MG63 (cell line): ENCODE measurements at regions not wholly inside any gene's neighbourhood (a gene's known extent, or its start where the extent isn't known, plus 50 kb on each side); places are given as distances from the start of the nearest gene placed in this dataset.
"Not testable (repeated sequence)": the region's sequence is repeated elsewhere in the genome, so short reads cannot be mapped to it uniquely, and the experiment has no call there.

ENCODE experiments used
- DNase-seq: peaks from one replicate; pipeline ENCODE4 v3.0.0-alpha.2; 2020
- H3K27me3 ChIP-seq: fragments of 250-450 bp; sonication (Bioruptor Pico); 2 replicates; pipeline ENCODE4 v1.5.1; 2020; ENCODE audit warnings: mild to moderate bottlenecking, moderate library complexity
- H3K36me3 ChIP-seq: fragments of 250-450 bp; sonication (Bioruptor Pico); 2 replicates; pipeline ENCODE4 v1.5.1; 2020; ENCODE audit warnings: mild to moderate bottlenecking, moderate library complexity
- H3K4me3 ChIP-seq: fragments of 250-450 bp; sonication (Bioruptor Pico); 2 replicates; pipeline ENCODE4 v1.5.1; 2020; ENCODE audit warnings: mild to moderate bottlenecking, moderate library complexity
- H3K9me3 ChIP-seq: fragments of 250-450 bp; sonication (Bioruptor Pico); 2 replicates; pipeline ENCODE4 v1.5.1; 2020; ENCODE audit warnings: mild to moderate bottlenecking, moderate library complexity

DNA sequence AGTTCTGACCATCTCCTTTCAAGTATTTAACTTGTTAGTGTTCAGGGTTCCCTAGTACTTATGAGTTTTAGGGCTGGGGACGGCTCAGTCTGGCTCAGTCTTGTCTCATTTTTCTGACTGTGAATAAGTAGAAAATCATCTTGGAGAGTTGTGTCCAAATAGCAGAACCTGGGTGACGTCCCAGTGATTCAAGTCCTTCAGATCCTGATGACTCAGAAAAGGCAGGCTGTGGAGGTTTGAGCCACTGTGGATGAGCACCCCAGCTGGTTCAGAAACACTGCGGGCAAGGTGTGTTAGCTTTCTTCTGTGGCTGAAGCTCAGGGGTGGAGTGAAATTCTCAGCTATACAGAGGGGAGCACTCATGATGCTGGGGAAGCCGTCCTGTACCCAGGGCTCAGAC lies 154.4 kb upstream of the NPY start:
- Histone ChIP-seq H3K27me3 (no peaks in the 10 kb centered on the region), H3K36me3 (no peaks in the 10 kb centered on the region), H3K9me3 (no peaks in the 10 kb centered on the region), H3K4me3 (no peak overlapping the region)
- peak; percentile 83 for DNase-seq

DNA sequence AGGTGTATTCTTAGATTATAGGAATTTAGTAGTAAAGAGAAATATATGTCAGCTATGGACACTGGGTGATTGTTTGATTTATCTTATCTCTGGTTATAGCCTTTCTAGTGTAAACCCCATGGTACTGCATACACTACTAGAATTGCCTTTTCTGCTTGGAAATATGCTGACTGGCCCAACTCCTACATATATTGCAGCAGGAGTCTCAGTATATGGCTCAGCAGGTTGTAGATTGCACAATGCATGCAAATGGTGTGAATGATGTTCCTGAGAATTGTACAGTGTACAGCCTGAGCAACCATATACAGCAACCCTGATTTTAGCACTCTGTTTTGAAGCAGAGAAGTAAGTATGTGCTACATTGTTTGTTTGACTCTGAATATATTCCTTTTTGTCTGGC lies 153.4 kb upstream of the NPY start:
- no peaks in the 10 kb centered on the region for H3K9me3 ChIP-seq
- DNase-seq = no peak
- no peak overlapping the region for H3K4me3 ChIP-seq
- no peaks in the 10 kb centered on the region for H3K27me3 ChIP-seq
- no peaks in the 10 kb centered on the region for H3K36me3 ChIP-seq

DNA sequence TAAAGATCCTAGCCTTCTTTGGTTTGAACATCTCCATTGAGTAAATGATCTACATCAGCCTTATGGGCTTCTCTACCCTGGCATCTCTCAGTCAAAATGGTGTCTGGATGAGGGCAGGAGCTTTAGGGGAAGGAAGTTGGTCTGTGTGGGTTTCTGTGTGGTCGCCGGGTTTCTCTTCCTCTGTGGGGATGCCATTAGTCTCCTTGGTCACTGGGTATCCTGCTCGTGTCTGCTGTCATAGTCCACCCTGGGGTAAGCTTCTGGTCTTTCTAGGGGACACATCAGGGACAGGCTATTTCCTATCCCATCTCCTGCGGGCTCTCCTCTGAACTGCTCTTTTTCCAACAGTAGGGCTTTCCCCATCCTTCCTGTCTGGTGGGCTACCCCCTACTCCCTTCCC lies 150.3 kb upstream of the NPY start:
- Histone ChIP-seq H3K4me3 (no peak overlapping the region), H3K27me3 (no peaks in the 10 kb centered on the region), H3K36me3 (no peaks in the 10 kb centered on the region), H3K9me3 (no peaks in the 10 kb centered on the region)
- DNase-seq = no peak

DNA sequence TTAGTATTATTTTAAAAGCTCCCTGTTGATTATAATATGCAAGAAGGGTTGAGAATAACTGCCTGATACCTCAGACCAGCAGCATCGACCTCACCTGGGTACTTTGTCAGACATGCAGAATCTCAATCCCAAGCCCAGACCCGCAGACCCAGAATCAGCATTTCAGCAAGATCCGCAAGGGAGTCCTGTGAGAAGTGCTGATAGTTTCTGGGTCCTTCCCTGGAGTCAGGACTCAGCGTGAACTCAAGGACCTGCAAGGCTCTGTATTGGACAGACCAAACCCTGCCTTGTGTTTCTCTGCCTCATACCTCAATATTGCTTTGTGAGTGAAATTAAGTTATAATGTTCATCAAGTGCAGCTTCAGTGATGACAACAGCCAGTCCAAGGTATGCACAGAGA lies 149.5 kb upstream of the NPY start:
- no peaks in the 10 kb centered on the region for H3K27me3 ChIP-seq
- H3K9me3 ChIP-seq = no peaks in the 10 kb centered on the region
- H3K4me3 ChIP-seq = no peak overlapping the region
- no peak for DNase-seq
- no peaks in the 10 kb centered on the region for H3K36me3 ChIP-seq

DNA sequence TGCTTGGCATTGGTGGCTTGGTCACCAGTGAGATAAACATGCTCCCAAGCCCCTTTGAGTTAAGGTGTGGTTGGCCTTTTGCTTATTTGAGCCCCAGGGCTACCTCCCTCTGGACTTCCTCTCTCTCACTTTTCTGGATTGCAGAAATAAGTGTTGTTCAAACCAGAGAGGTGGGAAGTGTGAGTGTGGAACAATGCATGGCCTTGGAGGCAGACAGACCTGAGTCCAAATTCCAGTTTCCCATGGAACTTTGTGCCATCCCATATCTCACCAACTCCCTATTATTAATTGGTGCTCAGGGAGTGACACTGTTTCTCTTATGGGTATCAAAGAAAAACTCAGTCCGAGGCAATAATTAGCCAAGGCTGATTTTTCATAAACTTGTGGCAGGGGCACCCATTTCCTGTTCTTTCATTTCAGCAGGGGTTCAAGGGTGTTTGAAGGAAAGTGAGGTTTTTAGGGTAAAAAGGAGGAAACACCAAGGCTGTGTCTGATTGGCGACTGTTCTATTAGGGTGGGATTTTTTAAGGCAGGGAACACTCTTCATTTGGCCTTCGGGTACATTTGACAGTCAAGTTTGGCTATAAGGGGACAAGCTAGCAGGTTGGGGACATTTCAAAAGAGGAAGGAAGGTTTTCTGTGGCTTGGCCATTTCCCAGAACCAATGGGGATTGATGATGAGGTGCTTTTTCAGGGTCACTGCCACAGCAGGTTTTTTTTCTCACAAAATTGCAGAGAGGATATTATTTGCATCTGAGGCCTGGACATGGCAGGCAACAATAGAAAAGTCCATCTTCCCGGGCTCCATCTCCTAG lies 148.8 kb upstream of the NPY start:
- Histone ChIP-seq H3K9me3 (no peaks in the 10 kb centered on the region), H3K27me3 (no peaks in the 10 kb centered on the region), H3K36me3 (no peaks in the 10 kb centered on the region), H3K4me3 (no peak overlapping the region)
- no peak for DNase-seq

DNA sequence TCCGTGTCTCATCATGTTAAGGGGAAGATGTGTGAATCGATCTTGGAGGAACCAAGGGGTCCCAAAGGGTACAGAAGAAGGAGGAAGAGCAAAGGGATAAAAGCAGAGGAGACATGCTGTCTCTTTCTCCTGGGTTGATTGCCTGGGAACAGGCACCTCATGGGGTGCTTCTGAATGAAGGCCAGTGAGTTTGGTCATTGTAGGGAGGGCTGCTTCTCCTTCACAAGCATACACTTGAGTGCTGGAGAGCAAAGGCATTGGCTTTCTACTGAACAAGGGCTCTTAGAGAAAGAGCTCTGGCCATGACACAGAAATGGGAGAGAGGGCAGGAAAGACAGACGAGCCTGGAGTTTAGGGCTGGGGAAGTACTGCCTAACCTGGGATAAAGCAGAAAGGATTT lies 146.7 kb upstream of the NPY start:
- no peaks in the 10 kb centered on the region for H3K9me3 ChIP-seq
- no peaks in the 10 kb centered on the region for H3K36me3 ChIP-seq
- DNase-seq = no peak
- no peaks in the 10 kb centered on the region for H3K27me3 ChIP-seq
- H3K4me3 ChIP-seq = no peak overlapping the region

DNA sequence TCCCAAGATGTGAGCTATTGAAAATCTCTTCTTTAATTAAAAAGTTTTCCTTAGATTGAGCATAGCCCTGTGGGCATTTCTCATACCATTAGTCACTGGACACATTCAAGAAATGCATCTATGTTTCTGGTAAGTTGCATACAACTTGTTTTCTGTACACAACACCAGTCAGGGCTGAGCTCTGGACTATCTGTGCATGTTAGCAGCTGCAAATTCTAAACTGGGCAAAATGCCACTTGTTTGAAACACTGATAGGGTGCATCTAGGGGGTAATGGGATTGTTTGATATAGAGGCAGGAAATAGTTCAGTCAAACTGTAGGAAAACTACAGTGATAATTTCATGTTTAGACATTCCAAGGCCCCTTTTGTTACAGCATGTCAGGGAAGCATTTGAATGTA lies 145.6 kb upstream of the NPY start:
- no peak for DNase-seq

DNA sequence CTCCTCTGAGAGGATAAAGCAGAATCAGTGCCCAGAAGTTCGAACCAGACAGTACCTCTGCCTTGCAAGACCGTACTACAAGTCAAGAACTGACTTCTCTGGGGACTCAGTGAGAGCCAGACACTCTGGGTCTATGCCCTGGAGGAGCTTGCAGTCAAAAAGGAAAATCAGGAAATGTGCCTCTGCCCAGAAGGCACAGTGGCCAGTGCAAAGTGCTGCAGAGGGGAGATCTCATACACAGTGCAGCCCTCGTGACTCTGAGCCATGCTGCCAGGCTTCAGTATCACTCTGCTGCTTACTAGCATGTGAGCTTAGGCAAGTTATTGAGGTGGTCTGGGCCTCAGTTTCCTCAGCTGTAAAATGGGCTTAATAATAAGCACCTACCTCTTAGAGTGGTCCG lies 144.0 kb upstream of the NPY start:
- H3K4me3 ChIP-seq = no peak overlapping the region
- H3K9me3 ChIP-seq = no peaks in the 10 kb centered on the region
- DNase-seq = no peak
- no peaks in the 10 kb centered on the region for H3K27me3 ChIP-seq
- no peaks in the 10 kb centered on the region for H3K36me3 ChIP-seq

More for the DNA sequence above, 145.6 kb upstream of the NPY start:
- H3K36me3 ChIP-seq = no peaks in the 10 kb centered on the region
- H3K4me3 ChIP-seq = no peak overlapping the region
- no peaks in the 10 kb centered on the region for H3K27me3 ChIP-seq
- H3K9me3 ChIP-seq = no peaks in the 10 kb centered on the region

DNA sequence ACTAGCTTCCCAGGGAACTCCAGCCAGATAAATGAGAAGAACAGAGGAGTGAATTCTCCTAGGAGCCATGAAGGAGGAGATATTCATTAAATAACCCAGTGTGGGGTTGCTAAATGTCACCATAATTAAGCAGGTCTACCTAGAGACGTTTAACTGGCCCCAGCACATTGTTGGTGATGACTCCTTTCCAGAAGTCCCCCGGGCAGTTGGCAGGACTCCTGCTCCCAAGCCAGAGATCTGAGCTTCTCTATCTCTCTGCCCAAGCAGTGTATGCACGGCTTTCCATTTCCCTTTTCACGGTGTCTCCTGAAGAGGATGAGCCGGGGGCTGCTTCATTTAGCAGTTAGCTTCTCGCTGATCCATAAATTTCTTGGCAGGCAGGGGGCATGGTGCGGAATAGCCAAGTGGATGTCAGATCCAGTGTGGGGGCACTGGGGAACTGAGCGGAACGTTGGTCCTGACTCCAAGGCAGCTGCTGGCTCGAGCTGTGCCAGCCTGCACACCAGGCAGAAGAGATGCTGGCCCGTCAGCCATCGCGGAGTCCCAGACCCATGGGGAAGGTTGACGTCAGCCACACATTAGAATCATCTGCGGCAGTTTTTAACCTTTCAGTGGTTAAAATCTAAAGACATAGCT lies 142.0 kb upstream of the NPY start:
- H3K27me3 ChIP-seq = no peaks in the 10 kb centered on the region
- no peaks in the 10 kb centered on the region for H3K9me3 ChIP-seq
- H3K36me3 ChIP-seq = no peaks in the 10 kb centered on the region
- H3K4me3 ChIP-seq = no peak overlapping the region
- DNase-seq = peak; percentile 25

DNA sequence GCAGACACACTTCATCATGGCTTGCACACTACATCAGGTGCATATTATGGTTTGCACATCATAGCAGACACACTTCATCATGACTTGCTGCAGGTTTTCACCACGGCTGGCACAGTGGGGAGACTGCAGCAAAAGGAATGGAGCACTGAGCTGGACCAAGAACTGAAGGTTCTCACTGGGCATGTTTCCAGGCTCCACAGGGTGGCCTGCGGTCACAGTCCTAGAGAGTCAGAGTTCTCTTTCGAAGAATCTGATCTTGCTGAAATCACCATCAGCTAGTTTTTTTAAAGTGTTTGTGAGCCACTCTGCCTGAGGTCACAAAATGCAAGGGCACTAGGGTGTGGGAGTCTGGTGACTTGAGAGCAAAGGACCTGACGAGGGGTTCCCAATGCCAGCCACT lies 140.4 kb upstream of the NPY start:
- no peaks in the 10 kb centered on the region for H3K27me3 ChIP-seq
- H3K36me3 ChIP-seq = no peaks in the 10 kb centered on the region
- peak; percentile 40 for DNase-seq
- no peak overlapping the region for H3K4me3 ChIP-seq
- no peaks in the 10 kb centered on the region for H3K9me3 ChIP-seq

DNA sequence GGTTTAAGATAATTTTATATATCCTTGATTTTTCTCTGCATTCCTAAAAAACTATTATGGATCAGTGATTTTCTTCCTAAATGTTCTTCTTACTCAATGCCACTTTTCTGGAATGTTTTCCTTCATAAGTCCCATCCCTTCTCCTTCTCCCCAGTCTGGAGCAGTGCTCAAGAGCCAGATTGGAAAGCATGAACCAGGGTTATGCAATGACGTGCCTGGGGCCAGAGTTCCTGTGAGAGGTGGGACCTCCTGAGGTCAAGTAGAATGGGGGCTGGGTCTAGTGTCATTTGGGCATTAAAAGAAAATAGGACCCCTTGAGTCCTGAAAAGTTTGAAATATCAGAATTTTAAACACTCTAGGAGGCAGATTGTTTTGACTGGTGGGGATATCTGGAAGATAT lies 132.0 kb upstream of the NPY start:
- no peak for DNase-seq
- no peak overlapping the region for H3K4me3 ChIP-seq
- peaks cover 8% of the 10 kb centered on the region for H3K9me3 ChIP-seq
- H3K27me3 ChIP-seq = no peaks in the 10 kb centered on the region
- H3K36me3 ChIP-seq = no peaks in the 10 kb centered on the region

DNA sequence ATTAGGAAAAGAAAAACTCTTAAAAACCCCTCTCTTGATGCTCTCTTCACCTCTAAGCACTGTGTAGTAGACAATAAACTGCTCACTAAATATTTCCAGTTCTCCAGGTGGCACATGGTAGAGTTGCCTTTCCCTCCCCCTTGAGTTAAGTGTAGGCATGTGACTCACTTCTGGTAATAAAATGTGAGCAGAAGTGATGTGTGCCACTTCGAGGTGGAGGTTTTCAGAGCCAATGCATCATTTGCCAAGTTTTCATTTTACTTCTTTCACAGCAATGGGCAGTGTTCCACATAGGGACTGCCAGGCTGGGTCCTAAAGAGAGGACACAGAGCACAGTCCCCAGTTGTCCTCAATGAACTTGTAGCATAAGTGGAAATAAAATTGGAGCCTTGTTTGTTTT lies 131.6 kb upstream of the NPY start:
- DNase-seq = peak; percentile 46
- H3K4me3 ChIP-seq = no peak overlapping the region
- peaks cover 8% of the 10 kb centered on the region for H3K9me3 ChIP-seq
- H3K36me3 ChIP-seq = no peaks in the 10 kb centered on the region
- no peaks in the 10 kb centered on the region for H3K27me3 ChIP-seq

DNA sequence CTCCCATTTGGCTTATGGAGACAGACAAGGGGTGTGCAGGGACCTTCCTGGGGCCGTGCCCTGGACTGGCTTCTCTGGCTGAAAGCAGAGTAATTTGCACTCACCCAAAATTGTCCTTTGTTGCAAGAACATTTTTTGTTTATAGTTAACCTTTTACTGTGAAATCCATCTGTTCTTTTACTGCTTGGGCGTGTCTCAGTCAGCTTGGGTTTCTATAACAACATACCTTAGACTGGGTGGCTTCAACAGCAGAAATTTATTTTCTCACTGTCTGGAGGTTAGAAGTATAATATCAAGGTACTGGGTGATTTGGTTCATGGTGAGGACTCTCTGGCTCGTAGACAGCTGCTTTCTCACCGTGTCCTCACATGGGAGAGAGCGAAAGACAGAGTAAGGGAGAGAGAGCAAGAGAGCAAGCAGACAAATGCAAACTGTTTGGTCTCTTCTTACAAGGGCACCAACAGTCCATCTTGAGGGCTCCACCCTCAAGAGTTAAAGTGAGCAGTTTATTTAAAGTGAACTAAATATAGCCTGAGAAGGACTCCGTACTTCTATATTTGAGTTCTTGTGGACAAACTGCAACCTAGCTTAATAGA lies 131.0 kb upstream of the NPY start:
- H3K27me3 ChIP-seq = no peaks in the 10 kb centered on the region
- no peak for DNase-seq
- no peak overlapping the region for H3K4me3 ChIP-seq
- no peaks in the 10 kb centered on the region for H3K36me3 ChIP-seq
- peaks cover 8% of the 10 kb centered on the region for H3K9me3 ChIP-seq

DNA sequence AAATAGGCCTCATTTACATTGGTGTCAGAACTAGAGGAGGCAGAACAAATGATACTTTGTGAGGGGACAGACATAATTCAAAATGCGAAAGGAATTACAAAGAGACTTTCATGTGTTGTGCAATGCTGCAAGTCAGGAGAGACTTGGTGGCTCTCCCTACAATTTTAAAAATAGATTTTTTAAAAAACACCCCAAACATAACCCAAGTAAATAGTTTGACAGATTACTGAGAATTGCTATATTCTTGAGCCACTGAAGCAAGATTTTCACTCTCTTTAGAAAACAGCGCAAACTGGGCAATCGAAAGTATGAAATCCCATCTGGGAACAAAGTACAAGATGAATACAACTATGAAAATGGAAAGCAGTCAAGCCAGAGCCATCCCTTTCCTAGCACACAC lies 126.3 kb upstream of the NPY start:
- no peak overlapping the region for H3K4me3 ChIP-seq
- H3K36me3 ChIP-seq = no peaks in the 10 kb centered on the region
- no peaks in the 10 kb centered on the region for H3K27me3 ChIP-seq
- H3K9me3 ChIP-seq = no peaks in the 10 kb centered on the region
- DNase-seq = no peak

DNA sequence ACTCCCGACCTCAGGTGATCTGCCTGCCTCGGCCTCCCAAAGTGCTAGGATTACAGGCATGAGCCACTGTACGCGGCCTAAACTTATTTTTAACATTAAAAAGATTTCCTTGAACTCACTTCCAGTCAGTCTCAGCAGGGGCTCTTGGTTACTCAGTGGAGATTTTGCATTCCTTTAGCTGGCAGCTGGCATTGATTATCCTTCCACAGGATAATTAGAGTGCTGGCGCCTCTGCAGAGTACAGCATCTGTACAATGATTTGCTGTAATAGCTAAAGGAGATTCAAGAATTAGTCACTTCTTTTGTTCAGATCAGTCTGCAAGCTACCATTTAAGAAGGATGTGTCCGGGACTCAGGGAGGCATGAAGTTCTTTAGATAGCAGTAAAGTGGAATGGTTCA lies 125.0 kb upstream of the NPY start:
- H3K4me3 ChIP-seq = no peak overlapping the region
- no peaks in the 10 kb centered on the region for H3K36me3 ChIP-seq
- H3K9me3 ChIP-seq = no peaks in the 10 kb centered on the region
- DNase-seq = peak; percentile 75
- H3K27me3 ChIP-seq = no peaks in the 10 kb centered on the region

DNA sequence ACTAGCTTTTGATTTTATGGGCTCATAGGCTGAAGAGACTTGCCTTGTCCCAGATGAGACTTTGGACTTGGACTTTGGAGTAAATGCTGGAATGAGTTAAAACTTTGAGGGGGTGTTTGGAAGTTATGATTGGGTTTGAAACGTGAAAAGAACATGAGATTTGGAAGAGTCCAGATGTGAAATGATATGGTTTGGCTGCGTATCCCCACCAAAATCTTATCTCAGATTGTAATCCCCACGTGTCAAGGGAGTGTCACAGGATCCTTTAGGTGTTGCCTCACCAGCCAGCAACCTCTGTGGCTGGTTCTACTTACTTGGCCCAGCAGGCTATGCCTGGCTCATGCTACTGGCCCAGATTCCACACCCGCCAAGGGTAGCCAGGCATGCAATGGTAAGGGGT lies 119.6 kb upstream of the NPY start:
- H3K36me3 ChIP-seq = no peaks in the 10 kb centered on the region
- DNase-seq = no peak
- H3K4me3 ChIP-seq = no peak overlapping the region
- H3K9me3 ChIP-seq = no peaks in the 10 kb centered on the region
- H3K27me3 ChIP-seq = no peaks in the 10 kb centered on the region

DNA sequence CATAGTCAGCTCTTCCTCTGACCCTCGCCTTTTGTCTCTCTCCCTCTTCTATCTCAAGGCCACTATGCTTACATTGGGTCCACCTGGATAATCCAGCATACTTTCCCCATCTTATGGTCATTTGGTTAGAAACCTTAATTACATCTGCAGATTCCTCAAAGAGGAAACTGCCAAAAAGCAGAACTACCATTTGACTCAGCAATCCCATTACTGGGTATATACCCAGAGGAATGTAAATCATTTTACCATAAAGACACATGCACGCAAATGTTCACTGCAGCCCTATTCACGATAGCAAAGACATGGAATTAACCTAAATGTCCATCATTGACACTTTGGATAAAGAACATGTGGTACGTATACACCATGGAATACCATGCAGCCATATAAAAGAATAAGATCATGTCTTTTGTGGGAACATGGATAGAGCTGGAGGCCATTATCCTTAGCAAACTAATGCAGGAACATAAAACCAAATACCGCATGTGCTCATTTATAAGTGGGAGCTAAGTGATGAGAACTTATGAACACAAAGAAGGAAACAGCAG lies 114.8 kb upstream of the NPY start:
- H3K36me3 ChIP-seq = no peaks in the 10 kb centered on the region
- no peaks in the 10 kb centered on the region for H3K9me3 ChIP-seq
- H3K27me3 ChIP-seq = no peaks in the 10 kb centered on the region
- DNase-seq = no peak
- no peak overlapping the region for H3K4me3 ChIP-seq

DNA sequence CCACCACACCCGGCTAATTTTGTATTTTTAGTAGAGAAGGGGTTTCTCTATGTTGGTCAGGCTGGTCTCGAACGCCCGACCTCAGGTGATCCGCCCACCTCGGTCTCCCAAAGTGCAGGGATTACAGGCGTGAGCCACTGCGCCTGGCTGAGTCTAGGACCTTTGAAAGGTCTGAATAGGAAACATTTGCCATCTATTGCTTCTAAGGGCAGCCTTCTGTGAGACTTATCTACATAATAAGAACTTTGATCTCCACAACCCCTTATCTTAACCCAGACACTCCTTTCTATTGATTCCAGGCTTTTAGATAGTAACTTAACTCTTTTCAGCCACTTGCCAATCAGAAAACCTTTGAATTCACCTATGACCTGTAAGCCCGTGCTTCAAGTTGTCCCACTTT lies 112.0 kb upstream of the NPY start:
- not testable (repeated sequence) for H3K4me3 ChIP-seq, H3K36me3 ChIP-seq, DNase-seq, H3K27me3 ChIP-seq, H3K9me3 ChIP-seq
